Ascending aorta (tissue), 2 donors: ENCODE measurements at regions not wholly inside any gene's neighbourhood (a gene's known extent, or its start where the extent isn't known, plus 50 kb on each side); places are given as distances from the start of the nearest gene placed in this dataset.

Experiments used
- DNase-seq, 2 donors: peaks; one replicate each; pipeline ENCODE4 v3.0.0-alpha.2; 2019; ENCODE audit warnings: low spot score in 2 of 2
- H3K27ac ChIP-seq, 2 donors: fragments of 200-600 bp; sonication (generic); one replicate each; pipeline ENCODE4 v1.5.1; 2016 to 2017; ENCODE audit warnings: mild to moderate bottlenecking in 1 of 2
- H3K27me3 ChIP-seq: fragments of 200-600 bp; sonication (generic); one replicate; pipeline ENCODE4 v1.5.1; 2017
- H3K36me3 ChIP-seq, 2 donors: fragments of 200-600 bp; sonication (generic); one replicate each; pipeline ENCODE4 v1.5.1; 2016
- H3K4me1 ChIP-seq, 2 donors: fragments of 200-600 bp; sonication (generic); one replicate each; pipeline ENCODE4 v1.5.1; 2016 to 2017; ENCODE audit warnings: mild to moderate bottlenecking in 1 of 2
- H3K4me3 ChIP-seq, 2 donors: fragments of 200-600 bp; sonication (generic); one replicate each; pipeline ENCODE4 v1.5.1; 2016 to 2017; ENCODE audit warnings: mild to moderate bottlenecking in 1 of 2
- H3K9me3 ChIP-seq, 2 donors: fragments of 200-600 bp; sonication (generic); one replicate each; pipeline ENCODE4 v1.5.1; 2016
- intact Hi-C: fragments of 100-400 bp; cut with DNase I; formaldehyde crosslinking; loops from one replicate; pipeline ENCODE4 v1.15.1; 2023
- TF ChIP-seq, protein P1 (sequence below), 3 experiments: fragments of 200-600 bp in 2 of 3; fragments of 450-650 bp in 1 of 3; sonication (generic) in 2 of 3; IDR thresholded peaks; one replicate each; pipeline ENCODE4 v1.5.1; 2016 to 2019; ENCODE audit warnings: antibody characterized with exemption in 3 of 3, mild to moderate bottlenecking in 1 of 3, moderate library complexity in 1 of 3

DNA sequence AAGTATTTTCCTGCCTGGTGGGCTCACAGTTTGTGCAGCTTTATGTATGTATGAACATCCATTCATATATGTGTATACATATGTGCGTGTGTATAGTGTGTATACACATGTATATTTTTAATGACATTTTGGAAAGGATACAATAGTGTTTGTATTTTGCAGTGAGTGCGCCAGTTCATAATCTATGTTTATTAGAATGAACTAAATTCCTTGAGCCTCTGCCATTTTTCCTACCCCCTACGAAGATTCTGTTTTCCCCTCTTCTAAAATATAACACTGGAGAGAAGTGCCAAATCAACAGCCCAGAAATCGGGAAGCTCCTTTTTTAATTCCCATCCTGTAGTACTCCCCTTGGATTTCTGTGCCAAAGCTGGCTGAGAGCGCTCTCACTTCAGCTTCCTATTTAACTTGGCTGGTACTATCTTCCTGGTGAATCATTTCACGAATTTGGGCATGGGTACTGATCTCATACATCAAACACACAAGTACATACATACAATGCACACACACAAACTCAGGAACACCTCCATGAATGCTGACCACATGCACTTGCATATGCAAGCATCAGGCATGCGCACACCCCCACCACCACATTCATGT, 578.4 kb upstream of the WWC1 start:
- no peak for DNase-seq
- Histone ChIP-seq H3K4me1 (no peaks in the 10 kb centered on the region), H3K27me3 (no peaks in the 10 kb centered on the region), H3K4me3 (no peak overlapping the region), H3K9me3 (no peaks in the 10 kb centered on the region), H3K27ac (no peak overlapping the region), H3K36me3 (no peaks in the 10 kb centered on the region)
- intact Hi-C loops, result no loop called here
- TF ChIP-seq, protein P1, sequence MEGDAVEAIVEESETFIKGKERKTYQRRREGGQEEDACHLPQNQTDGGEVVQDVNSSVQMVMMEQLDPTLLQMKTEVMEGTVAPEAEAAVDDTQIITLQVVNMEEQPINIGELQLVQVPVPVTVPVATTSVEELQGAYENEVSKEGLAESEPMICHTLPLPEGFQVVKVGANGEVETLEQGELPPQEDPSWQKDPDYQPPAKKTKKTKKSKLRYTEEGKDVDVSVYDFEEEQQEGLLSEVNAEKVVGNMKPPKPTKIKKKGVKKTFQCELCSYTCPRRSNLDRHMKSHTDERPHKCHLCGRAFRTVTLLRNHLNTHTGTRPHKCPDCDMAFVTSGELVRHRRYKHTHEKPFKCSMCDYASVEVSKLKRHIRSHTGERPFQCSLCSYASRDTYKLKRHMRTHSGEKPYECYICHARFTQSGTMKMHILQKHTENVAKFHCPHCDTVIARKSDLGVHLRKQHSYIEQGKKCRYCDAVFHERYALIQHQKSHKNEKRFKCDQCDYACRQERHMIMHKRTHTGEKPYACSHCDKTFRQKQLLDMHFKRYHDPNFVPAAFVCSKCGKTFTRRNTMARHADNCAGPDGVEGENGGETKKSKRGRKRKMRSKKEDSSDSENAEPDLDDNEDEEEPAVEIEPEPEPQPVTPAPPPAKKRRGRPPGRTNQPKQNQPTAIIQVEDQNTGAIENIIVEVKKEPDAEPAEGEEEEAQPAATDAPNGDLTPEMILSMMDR (IDR thresholded peaks at IDR 0.05), result no peak

DNA sequence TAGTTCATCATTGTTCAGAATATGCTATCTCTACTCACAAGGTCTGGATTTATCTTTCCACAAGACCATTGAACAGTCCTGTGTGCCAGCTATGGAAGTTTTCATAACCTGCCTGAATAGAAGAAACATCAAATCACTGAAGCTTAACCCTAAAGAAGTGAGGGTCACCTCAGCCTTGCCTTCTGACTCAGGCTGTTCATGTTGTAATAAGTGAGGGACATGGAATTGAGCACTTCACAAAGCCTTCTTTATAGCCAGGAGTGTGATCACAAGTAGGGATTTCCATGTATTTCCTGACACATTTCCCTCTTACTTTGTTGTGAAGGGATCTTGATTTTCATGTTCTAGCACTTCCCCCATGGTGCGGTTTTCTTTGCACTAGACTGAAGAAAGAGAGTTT, 577.5 kb upstream of the WWC1 start:
- Histone ChIP-seq H3K27ac (no peak overlapping the region), H3K27me3 (no peaks in the 10 kb centered on the region), H3K4me3 (no peak overlapping the region), H3K4me1 (no peaks in the 10 kb centered on the region), H3K9me3 (no peaks in the 10 kb centered on the region), H3K36me3 (no peaks in the 10 kb centered on the region)
- intact Hi-C loops, result no loop called here
- no peak for DNase-seq
- TF ChIP-seq, protein P1 (IDR thresholded peaks at IDR 0.05), result no peak

DNA sequence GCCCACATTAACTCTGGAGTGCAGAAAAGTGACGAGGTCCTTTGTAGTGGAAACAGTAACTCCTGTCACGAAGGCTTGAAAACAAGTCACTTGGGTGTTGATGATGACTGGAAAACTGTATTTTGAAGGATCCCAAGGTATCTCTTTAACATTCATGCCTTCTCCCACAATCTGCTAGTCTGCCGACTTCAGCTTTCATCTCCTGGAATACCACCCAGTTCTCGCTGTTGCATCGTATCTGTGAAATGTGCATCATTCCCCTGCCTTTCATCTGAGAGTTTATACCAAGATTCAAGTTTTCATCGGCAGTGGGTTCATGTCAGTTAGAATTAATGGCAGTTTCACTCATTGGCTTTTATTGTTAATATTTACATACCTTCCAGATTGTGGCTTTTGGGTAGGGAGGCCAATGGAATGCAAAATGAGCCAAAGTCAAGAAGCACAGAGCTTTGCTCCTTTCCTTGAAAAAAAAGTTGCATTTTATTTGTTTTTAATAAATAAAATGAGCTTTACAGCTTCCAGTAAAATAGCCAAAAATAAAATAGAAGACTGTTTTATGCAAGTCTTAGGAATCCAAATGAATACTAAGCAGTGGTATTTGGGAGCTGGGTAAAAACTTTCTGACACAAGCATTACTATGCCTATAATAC, 575.2 kb upstream of the WWC1 start:
- Histone ChIP-seq H3K9me3 (no peaks in the 10 kb centered on the region), H3K4me1 (no peaks in the 10 kb centered on the region)
- intact Hi-C loops, result no loop called here

DNA sequence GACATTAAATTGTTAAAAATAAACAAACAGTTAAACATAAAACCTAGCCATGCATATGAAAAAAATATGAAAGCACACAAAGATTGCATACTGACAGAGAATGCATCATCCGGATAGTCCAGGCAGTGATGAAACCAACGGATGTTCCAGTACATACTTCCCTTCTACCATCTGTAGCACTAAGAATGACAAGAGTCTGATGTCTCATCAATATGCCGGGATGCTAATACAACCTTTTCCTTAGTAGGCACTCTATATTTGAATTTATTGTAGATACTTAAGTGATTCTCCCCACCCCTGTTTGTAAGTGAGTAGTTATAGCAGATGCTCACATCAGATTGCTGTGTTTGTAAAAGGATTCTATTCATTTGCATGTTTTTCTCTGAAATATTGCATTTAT, 571.2 kb upstream of the WWC1 start:
- no peaks in the 10 kb centered on the region for H3K4me1 ChIP-seq
- H3K4me3 ChIP-seq, result no peak overlapping the region
- no peak for DNase-seq
- no peaks in the 10 kb centered on the region for H3K36me3 ChIP-seq
- intact Hi-C loops, result no loop called here
- no peaks in the 10 kb centered on the region for H3K9me3 ChIP-seq
- H3K27me3 ChIP-seq, result no peaks in the 10 kb centered on the region
- TF ChIP-seq, protein P1 (IDR thresholded peaks at IDR 0.05), result no peak
- no peak overlapping the region for H3K27ac ChIP-seq

More for the DNA sequence above, 575.2 kb upstream of the WWC1 start:
- TF ChIP-seq, protein P1 (IDR thresholded peaks at IDR 0.05), result no peak
- Histone ChIP-seq H3K27ac (no peak overlapping the region), H3K36me3 (no peaks in the 10 kb centered on the region), H3K4me3 (no peak overlapping the region), H3K27me3 (no peaks in the 10 kb centered on the region)
- no peak for DNase-seq

DNA sequence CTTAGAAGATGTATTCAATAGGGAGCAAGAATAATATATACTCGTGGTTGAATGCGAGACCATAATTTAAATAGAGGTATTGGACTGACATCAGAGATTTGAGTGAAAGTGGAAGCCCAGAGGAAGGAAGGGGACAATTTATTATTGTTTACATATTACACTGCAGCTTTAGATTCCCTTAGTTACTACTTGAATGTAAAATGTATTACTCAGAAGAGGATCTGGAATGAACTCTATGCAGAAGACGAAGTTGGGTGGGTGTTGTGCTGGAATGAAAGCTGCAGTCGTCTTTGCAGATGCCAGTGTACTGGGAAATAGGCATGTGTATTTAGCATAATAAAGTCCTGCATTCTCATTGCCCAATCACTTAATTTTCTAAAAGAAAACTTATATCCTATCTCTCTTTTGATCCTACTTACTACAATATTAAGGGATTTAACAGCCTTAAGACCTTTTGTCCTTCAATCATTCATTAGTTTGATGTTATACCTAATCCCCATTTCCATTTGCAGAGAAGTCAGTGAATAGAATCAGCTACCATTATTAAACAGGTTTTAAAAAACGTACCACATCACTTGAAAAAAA, 570.7 kb upstream of the WWC1 start:
- Histone ChIP-seq H3K9me3 (no peaks in the 10 kb centered on the region), H3K4me3 (no peak overlapping the region), H3K4me1 (no peaks in the 10 kb centered on the region), H3K27me3 (no peaks in the 10 kb centered on the region), H3K27ac (no peak overlapping the region), H3K36me3 (no peaks in the 10 kb centered on the region)
- DNase-seq, result no peak
- intact Hi-C loops, result no loop called here
- TF ChIP-seq, protein P1 (IDR thresholded peaks at IDR 0.05), result no peak
